GM12878 (cell line): ENCODE measurements at regions not wholly inside any gene's neighbourhood (a gene's known extent, or its start where the extent isn't known, plus 50 kb on each side); places are given as distances from the start of the nearest gene placed in this dataset.

Experiments used
- ATAC-seq: fragments of 200-7000 bp; cut with Tn5 transposase; 3 replicates; pipeline ENCODE4 v1.9.1; 2020; ENCODE audit warnings: mild to moderate bottlenecking, moderate library complexity
- BruUV-seq: library from RNA; stranded (reverse); fragments of 400-500 nt; replicated peaks from 2 replicates; lab custom pipeline; 2021; lab: Mats Ljungman, UMichigan
- CTCF ChIA-PET: fragments of 300-600 bp; sonication (Branson Sonifier 250); formaldehyde crosslinking; extraction: SDS; loops from one replicate; lab custom pipeline; 2021; ENCODE audit warnings: inconsistent platforms; lab: Yijun Ruan, JAX
- POLR2A ChIA-PET: fragments of 350-600 bp; formaldehyde crosslinking; extraction: SDS; loops from one replicate; lab custom pipeline; 2021; ENCODE audit warnings: inconsistent platforms; lab: Charles Lee
- RAD21 ChIA-PET: fragments of 300-600 bp; sonication (Branson Sonifier 250); formaldehyde crosslinking; loops from one replicate; lab custom pipeline; 2023; ENCODE audit warnings: antibody characterized with exemption; ENCODE audit not compliant: unreplicated experiment; lab: Charles Lee
- SMC1A ChIA-PET: fragments of 300-600 bp; sonication (Branson Sonifier 250); formaldehyde crosslinking; loops from one replicate; lab custom pipeline; 2023; ENCODE audit not compliant: unreplicated experiment, uncharacterized antibody; lab: Charles Lee
- DNase-seq: peaks from one replicate; pipeline ENCODE4 v3.0.0-alpha.2; 2011; ENCODE audit warnings: low read depth, low spot score
- FAIRE-seq: peaks from 3 replicates; lab custom pipeline; 2011; peaks lifted over from hg19 to GRCh38; lab: Jason Lieb, UNC
- H2AFZ ChIP-seq: 2 replicates; pipeline ENCODE4 v1.6.0; 2011; ENCODE audit warnings: low read depth, low read length, control low read depth; ENCODE audit not compliant: control insufficient read depth
- H3K27ac ChIP-seq: 2 replicates; pipeline ENCODE4 v1.5.1; 2011; ENCODE audit warnings: control low read depth; ENCODE audit not compliant: control insufficient read depth, insufficient read depth
- H3K27me3 ChIP-seq, 2 experiments: replicated peaks in 1 of 2; 2 replicates each; pipeline versions ENCODE4 v1.6.0 to v1.6.1; 2011; ENCODE audit warnings: low read length in 1 of 2; ENCODE audit not compliant: control insufficient read depth in 2 of 2, insufficient read depth in 2 of 2
- H3K36me3 ChIP-seq, 2 experiments: 2 replicates each; pipeline ENCODE4 v1.5.1; 2011; ENCODE audit warnings: low read length in 1 of 2; ENCODE audit not compliant: control insufficient read depth in 2 of 2, insufficient read depth in 2 of 2
- H3K4me1 ChIP-seq: 2 replicates; pipeline ENCODE4 v1.6.1; 2011; ENCODE audit warnings: mild to moderate bottlenecking, low read length, moderate library complexity, mixed read lengths; ENCODE audit not compliant: control insufficient read depth, insufficient read depth
- H3K4me2 ChIP-seq: 2 replicates; pipeline ENCODE4 v1.6.0; 2011; ENCODE audit warnings: control low read depth; ENCODE audit not compliant: control insufficient read depth, insufficient read depth
- H3K4me3 ChIP-seq: fragments of 200-600 bp; sonication (generic); 2 replicates; pipeline ENCODE4 v1.5.1; 2016
- H3K79me2 ChIP-seq: 2 replicates; pipeline ENCODE4 v1.6.0; 2011; ENCODE audit warnings: low read length; ENCODE audit not compliant: control insufficient read depth, insufficient read depth
- H3K9ac ChIP-seq: 2 replicates; pipeline ENCODE4 v1.8.0; 2011; ENCODE audit warnings: low read length, control low read depth, mixed read lengths; ENCODE audit not compliant: control insufficient read depth, insufficient read depth
- H3K9me3 ChIP-seq: replicated peaks from 3 replicates; pipeline ENCODE4 v1.5.1; 2011; ENCODE audit warnings: mild to moderate bottlenecking, low read length; ENCODE audit not compliant: control insufficient read depth, insufficient read depth
- H4K20me1 ChIP-seq: 2 replicates; pipeline ENCODE4 v1.6.0; 2011; ENCODE audit not compliant: control insufficient read depth, insufficient read depth
- ATF3 ChIP-seq: IDR thresholded peaks from 2 replicates; pipeline ENCODE4 v1.6.1; 2011; ENCODE audit warnings: low read depth, mild to moderate bottlenecking, low read length, moderate library complexity, borderline replicate concordance; ENCODE audit errors: extremely low read depth
- CREM ChIP-seq: IDR thresholded peaks from 2 replicates; pipeline ENCODE4 v1.6.1; 2014; ENCODE audit warnings: antibody characterized with exemption, low read depth
- NRF1 ChIP-seq: conservative IDR thresholded peaks from 2 replicates; pipeline ENCODE4 v1.6.1; 2011; ENCODE audit warnings: mild to moderate bottlenecking, low read depth, low read length, improper control_type of control experiment
- PKNOX1 ChIP-seq: fragments of 450-650 bp; IDR thresholded peaks from 2 replicates; pipeline ENCODE4 v1.6.1; 2016; ENCODE audit warnings: mild to moderate bottlenecking
- RELB ChIP-seq: fragments of 450-650 bp; IDR thresholded peaks from 2 replicates; pipeline ENCODE4 v1.6.1; 2017; ENCODE audit warnings: low read depth, mild to moderate bottlenecking, moderate library complexity
- SKIL ChIP-seq: fragments of 450-650 bp; IDR thresholded peaks from 2 replicates; pipeline ENCODE4 v1.6.1; 2017; ENCODE audit warnings: mild to moderate bottlenecking, low read depth, inconsistent platforms; ENCODE audit not compliant: poor library complexity, severe bottlenecking
- USF1 ChIP-seq: IDR thresholded peaks from 2 replicates; pipeline ENCODE4 v1.6.1; 2011; ENCODE audit warnings: borderline replicate concordance, low read depth, mild to moderate bottlenecking, moderate library complexity, mixed read lengths, low read length; ENCODE audit not compliant: insufficient read depth; ENCODE audit errors: extremely low read length
- WGBS: methylation state at CpG from one replicate; pipeline ENCODE4 v1.1.6; 2016; ENCODE audit warnings: low lambda C conversion rate; ENCODE audit not compliant: insufficient replicate concordance, insufficient coverage; ENCODE audit errors: missing lambda C conversion rate; 5-methylcytosine and 5-hydroxymethylcytosine counted together
- in situ Hi-C: fragments of 300-500 bp; cut with MboI; formaldehyde crosslinking; loops from 9 replicates; pipeline ENCODE4 v1.14.3; 2018; ENCODE audit warnings: mixed read lengths
- intact Hi-C: fragments of 100-400 bp; cut with micrococcal nuclease; formaldehyde crosslinking; loops from one replicate; pipeline ENCODE4 v1.14.2; 2022; ENCODE audit not compliant: unreplicated experiment

- H3K27ac ChIP-seq, result no peak overlapping the region
- RAD21 ChIA-PET, result no interaction called here
- H3K27me3 ChIP-seq, result no peaks in the 10 kb centered on the region
- no TSS peak for BruUV-seq
- TF ChIP-seq NRF1 (no peak), USF1 (no peak), RELB (no peak), PKNOX1 (no peak), SKIL (no peak), ATF3 (no peak), CREM (no peak)
- TF ChIP-seq, all 136 proteins: peak for 0
- ATAC-seq (no peak), FAIRE-seq (no peak), DNase-seq (no peak)
- Histone ChIP-seq H3K36me3 (no peaks in the 10 kb centered on the region), H3K4me2 (no peak overlapping the region), H2AFZ (no peak overlapping the region), H3K4me1 (no peaks in the 10 kb centered on the region), H3K79me2 (no peaks in the 10 kb centered on the region), H3K9me3 (no peaks in the 10 kb centered on the region), H3K9ac (no peak overlapping the region), H3K4me3 (no peak overlapping the region), H4K20me1 (no peaks in the 10 kb centered on the region)
- intact Hi-C loops (no loop called here), in situ Hi-C loops (no loop called here)
- WGBS, result 3% methylated on average over 1 of the region's 1 CpG
- ChIA-PET POLR2A (no interaction called here), SMC1A (no interaction called here), CTCF (no interaction called here)
These were observed 192.1 kb upstream of the RGMB start for GRCh38 chr5:98581112-98581997.
